Endothelial cell of umbilical vein (primary cell): ENCODE measurements at regions not wholly inside any gene's neighbourhood (a gene's known extent, or its start where the extent isn't known, plus 50 kb on each side); places are given as distances from the start of the nearest gene placed in this dataset.

Experiments used
- BruUV-seq: library from RNA; stranded (reverse); fragments of 400-500 nt; replicated peaks from 2 replicates; lab custom pipeline; 2021; lab: Mats Ljungman, UMichigan
- CTCF ChIA-PET: fragments of 300-600, 350-600 bp; sonication (Branson Sonifier 250); formaldehyde crosslinking; loops from one replicate; lab custom pipeline; 2021; ENCODE audit warnings: antibody characterized with exemption, inconsistent platforms; lab: Charles Lee
- POLR2A ChIA-PET: fragments of 300-600, 350-600 bp; sonication (Branson Sonifier 250); formaldehyde crosslinking; loops from one replicate; lab custom pipeline; 2021; ENCODE audit warnings: antibody characterized with exemption, inconsistent platforms; lab: Charles Lee
- DNase-seq: peaks from one replicate; pipeline ENCODE4 v3.0.0-alpha.2; 2011; ENCODE audit warnings: low read depth, low spot score
- FAIRE-seq: peaks from 2 replicates; lab custom pipeline; 2011; peaks lifted over from hg19 to GRCh38; lab: Jason Lieb, UNC
- H2AFZ ChIP-seq: 2 replicates; pipeline ENCODE4 v1.6.0; 2012; ENCODE audit warnings: low read depth, low read length, control low read depth, inconsistent platforms
- H3K27ac ChIP-seq: 2 replicates; pipeline ENCODE4 v1.5.1; 2011; ENCODE audit warnings: low read depth, mild to moderate bottlenecking, control low read depth, low read length, moderate library complexity; ENCODE audit not compliant: insufficient read depth
- H3K27me3 ChIP-seq, 2 experiments: 2 replicates each; pipeline versions ENCODE4 v1.6.0 to v1.6.1; 2011; ENCODE audit warnings: low read length in 2 of 2, mixed read lengths in 1 of 2; ENCODE audit not compliant: control insufficient read depth in 2 of 2, insufficient read depth in 2 of 2
- H3K36me3 ChIP-seq, 2 experiments: 2 replicates in 1 of 2; 3 replicates in 1 of 2; pipeline ENCODE4 v1.5.1; 2011; ENCODE audit warnings: low read length in 2 of 2, mild to moderate bottlenecking in 1 of 2, moderate library complexity in 1 of 2; ENCODE audit not compliant: control insufficient read depth in 2 of 2, insufficient read depth in 2 of 2; ENCODE audit errors: extremely low read depth in 1 of 2
- H3K4me1 ChIP-seq: 3 replicates; pipeline ENCODE4 v1.5.1; 2011; ENCODE audit warnings: mild to moderate bottlenecking, low read length; ENCODE audit not compliant: control insufficient read depth, insufficient read depth; ENCODE audit errors: extremely low read depth
- H3K4me2 ChIP-seq: 2 replicates; pipeline ENCODE4 v1.6.1; 2011; ENCODE audit warnings: low read length, control low read depth, mixed read lengths; ENCODE audit not compliant: insufficient read depth
- H3K4me3 ChIP-seq, 3 experiments: fragments of 200-600 bp in 1 of 3; sonication (generic), shearing (Covaris generic) in 1 of 3; replicated peaks in 1 of 3; 2 replicates each; pipeline ENCODE4 v1.5.1; 2011 to 2016; ENCODE audit warnings: control low read depth in 3 of 3, low read length in 3 of 3, mild to moderate bottlenecking in 2 of 3, inconsistent platforms in 1 of 3, low read depth in 1 of 3, moderate library complexity in 1 of 3; ENCODE audit not compliant: insufficient read depth in 1 of 3
- H3K79me2 ChIP-seq: 2 replicates; pipeline ENCODE4 v1.6.0; 2012; ENCODE audit warnings: low read length, inconsistent platforms; ENCODE audit not compliant: control insufficient read depth, insufficient read depth
- H3K9ac ChIP-seq: replicated peaks from 2 replicates; pipeline ENCODE3; 2011; ENCODE audit warnings: low read length, control low read depth; ENCODE audit not compliant: insufficient read depth; ENCODE audit errors: extremely low read depth
- H3K9me1 ChIP-seq: replicated peaks from 3 replicates; pipeline ENCODE4 v1.6.0; 2011; ENCODE audit warnings: mild to moderate bottlenecking, low read length; ENCODE audit not compliant: control insufficient read depth, insufficient read depth; ENCODE audit errors: extremely low read depth
- H3K9me3 ChIP-seq: replicated peaks from 2 replicates; pipeline ENCODE4 v1.5.1; 2012; ENCODE audit warnings: low read length, inconsistent platforms; ENCODE audit not compliant: control insufficient read depth, insufficient read depth
- H4K20me1 ChIP-seq: replicated peaks from 2 replicates; pipeline ENCODE3; 2011; ENCODE audit warnings: mild to moderate bottlenecking, low read length; ENCODE audit not compliant: control insufficient read depth, insufficient read depth; ENCODE audit errors: extremely low read depth
- CTCF ChIP-seq, 2 donors: IDR thresholded peaks; 1 replicate in 1 of 2; 2 replicates in 1 of 2; pipeline ENCODE4 v1.5.1; 2011; ENCODE audit warnings: low read length in 2 of 2, mild to moderate bottlenecking in 2 of 2, moderate library complexity in 2 of 2, control low read depth in 1 of 2, inconsistent platforms in 1 of 2, low read depth in 1 of 2; ENCODE audit not compliant: insufficient read depth in 1 of 2; ENCODE audit errors: extremely low read depth in 1 of 2
- EZH2 ChIP-seq: IDR thresholded peaks from 2 replicates; pipeline ENCODE4 v1.6.1; 2012; ENCODE audit warnings: borderline replicate concordance, low read depth, mild to moderate bottlenecking, moderate library complexity, low read length, inconsistent platforms; ENCODE audit not compliant: severe bottlenecking
- FOS ChIP-seq: IDR thresholded peaks from 2 replicates; pipeline ENCODE4 v1.6.1; 2011; ENCODE audit warnings: mild to moderate bottlenecking, low read length, moderate library complexity, borderline replicate concordance; ENCODE audit not compliant: insufficient read depth
- GATA2 ChIP-seq: IDR thresholded peaks from 2 replicates; pipeline ENCODE4 v1.7.0; 2011; ENCODE audit warnings: low read depth, mild to moderate bottlenecking, moderate library complexity, mixed read lengths, low read length; ENCODE audit not compliant: insufficient read length, insufficient read depth
- JUN ChIP-seq: IDR thresholded peaks from 2 replicates; pipeline ENCODE4 v1.6.1; 2011; ENCODE audit warnings: borderline replicate concordance, low read depth; ENCODE audit not compliant: insufficient read length, insufficient read depth
- MAX ChIP-seq: IDR thresholded peaks from 2 replicates; pipeline ENCODE4 v1.6.1; 2011; ENCODE audit not compliant: insufficient read depth, insufficient read length
- MYC ChIP-seq: IDR thresholded peaks from one replicate; pipeline ENCODE4 v1.6.1; 2011; ENCODE audit warnings: mild to moderate bottlenecking, low read depth, low read length
- POLR2A ChIP-seq: IDR thresholded peaks from 2 replicates; pipeline ENCODE4 v1.6.1; 2012; ENCODE audit warnings: low read depth, mild to moderate bottlenecking, control low read depth, low read length
- POLR2AphosphoS5 ChIP-seq: IDR thresholded peaks from 2 replicates; pipeline ENCODE4 v1.6.1; 2012; ENCODE audit warnings: low read depth, mild to moderate bottlenecking, control low read depth, low read length, moderate library complexity; ENCODE audit not compliant: insufficient read depth
- dilution Hi-C: fragments of 300-500 bp; cut with MboI; formaldehyde crosslinking; loops from one replicate; pipeline ENCODE4 v1.15.0; 2019; ENCODE audit warnings: low sequenced_read_pairs; ENCODE audit not compliant: extremely low pct_ligation_motif_present
- intact Hi-C: fragments of 100-400 bp; cut with micrococcal nuclease; formaldehyde crosslinking; loops from one replicate; pipeline ENCODE4 v1.10.0; 2022

- no peaks in the 10 kb centered on the region for H3K9me1 ChIP-seq
- H3K9me3 ChIP-seq: no peaks in the 10 kb centered on the region
- no peak overlapping the region for H2AFZ ChIP-seq
- dilution Hi-C loops (no loop called here), intact Hi-C loops (loop anchor here (1.0 to 5.0 kb wide), 4 partner anchors 32 to 415 kb away; no protein-coding TSS in a partner anchor)
- ChIA-PET CTCF (interaction anchor here (0.8 to 1.0 kb wide), 2 partner anchors 101 to 360 kb away, joined by 3 to 7 read pairs; no protein-coding TSS in a partner anchor), POLR2A (no interaction called here)
- TF ChIP-seq MYC (no peak), MAX (no peak), EZH2 (no peak), GATA2 (no peak), POLR2A (no peak), JUN (no peak), POLR2AphosphoS5 (no peak), FOS (no peak), CTCF (IDR thresholded peaks at IDR 0.05; ENCODE audit: extremely low read depth in 1 of 2, insufficient read depth in 1 of 2, low read depth in 1 of 2, low read length in 2 of 2) (no peak)
- H3K27ac ChIP-seq: peak overlapping the region; percentile 40
- no peaks in the 10 kb centered on the region for H3K27me3 ChIP-seq
- no TSS peak for BruUV-seq
- no peak overlapping the region for H3K4me3 ChIP-seq
- DNase-seq (no peak), FAIRE-seq (no peak)
- H4K20me1 ChIP-seq: no peaks in the 10 kb centered on the region
- no peak overlapping the region for H3K9ac ChIP-seq
- H3K36me3 ChIP-seq: no peaks in the 10 kb centered on the region
- no peak overlapping the region for H3K4me2 ChIP-seq
- peaks cover 25% of the 10 kb centered on the region for H3K4me1 ChIP-seq
- H3K79me2 ChIP-seq: no peaks in the 10 kb centered on the region
These were observed 401.4 kb downstream of the ATP23 start for GRCh38 chr12:58342736-58343135.
